Endothelial cell of umbilical vein (primary cell): ENCODE measurements at regions not wholly inside any gene's neighbourhood (a gene's known extent, or its start where the extent isn't known, plus 50 kb on each side); places are given as distances from the start of the nearest gene placed in this dataset.

Source experiments
- CTCF ChIP-seq, 2 donors: IDR thresholded peaks; 1 replicate in 1 of 2; 2 replicates in 1 of 2; pipeline ENCODE4 v1.5.1; 2011; ENCODE audit warnings: low read length in 2 of 2, mild to moderate bottlenecking in 2 of 2, moderate library complexity in 2 of 2, control low read depth in 1 of 2, inconsistent platforms in 1 of 2, low read depth in 1 of 2; ENCODE audit not compliant: insufficient read depth in 1 of 2; ENCODE audit errors: extremely low read depth in 1 of 2
- MAX ChIP-seq: IDR thresholded peaks from 2 replicates; pipeline ENCODE4 v1.6.1; 2011; ENCODE audit not compliant: insufficient read depth, insufficient read length
- POLR2A ChIP-seq: IDR thresholded peaks from 2 replicates; pipeline ENCODE4 v1.6.1; 2012; ENCODE audit warnings: low read depth, mild to moderate bottlenecking, control low read depth, low read length

- TF ChIP-seq CTCF (IDR thresholded peaks at IDR 0.05; ENCODE audit: extremely low read depth in 1 of 2, insufficient read depth in 1 of 2, low read depth in 1 of 2, low read length in 2 of 2): no peak
- TF ChIP-seq MAX: no peak
- no peak for TF ChIP-seq POLR2A
These were observed 267.6 kb upstream of the TSHZ2 start for GRCh38 chr20:52704553-52704952.
